B cell (primary cell): ENCODE measurements at regions not wholly inside any gene's neighbourhood (a gene's known extent, or its start where the extent isn't known, plus 50 kb on each side); places are given as distances from the start of the nearest gene placed in this dataset.
A peak's percentile ranks its signal among the peaks of the same experiment; 100 is the strongest.

Experiments
- ATAC-seq: fragments of 200-7000 bp; cut with Tn5 transposase; one replicate; pipeline ENCODE4 v1.10.0; 2021; ENCODE audit warnings: low read depth, mild to moderate bottlenecking, moderate number of reproducible peaks, moderate library complexity
- CTCF ChIA-PET: fragments of 350-600 bp; sonication (Branson Sonifier 250); formaldehyde crosslinking; loops from one replicate; lab custom pipeline; 2021; ENCODE audit warnings: antibody characterized with exemption, inconsistent platforms; lab: Charles Lee
- POLR2A ChIA-PET: fragments of 350-600 bp; sonication (Branson Sonifier 250); formaldehyde crosslinking; loops from one replicate; lab custom pipeline; 2021; ENCODE audit warnings: antibody characterized with exemption; lab: Charles Lee
- DNase-seq: peaks from one replicate; pipeline ENCODE4 v3.0.0; 2013
- H2AFZ ChIP-seq: 2 replicates; pipeline ENCODE4 v1.6.1; 2012; ENCODE audit warnings: mild to moderate bottlenecking, low read depth, low read length; ENCODE audit not compliant: insufficient read depth, poor library complexity, severe bottlenecking
- H3K27ac ChIP-seq, 2 donors: 1 replicate in 1 of 2; 2 replicates in 1 of 2; pipeline ENCODE4 v1.5.1; 2012 to 2013; ENCODE audit warnings: low read length in 2 of 2, mild to moderate bottlenecking in 2 of 2, moderate library complexity in 1 of 2
- H3K27me3 ChIP-seq, 4 experiments: fragments of 200-600 bp in 1 of 4; sonication (generic) in 1 of 4; replicated peaks in 1 of 4; 1 replicate in 2 of 4; 2 replicates in 2 of 4; pipeline versions ENCODE4 v1.6.1 to v1.7.0; 2013 to 2016; ENCODE audit warnings: low read length in 3 of 4, mild to moderate bottlenecking in 2 of 4, mixed read lengths in 1 of 4, moderate library complexity in 1 of 4; ENCODE audit not compliant: insufficient read depth in 4 of 4, control insufficient read depth in 3 of 4; ENCODE audit errors: control extremely low read depth in 1 of 4
- H3K36me3 ChIP-seq, 2 experiments: replicated peaks in 1 of 2; 1 replicate in 1 of 2; 2 replicates in 1 of 2; pipeline versions ENCODE4 v1.6.1 to v1.7.1; 2013; ENCODE audit warnings: low read length in 1 of 2; ENCODE audit not compliant: insufficient read depth in 2 of 2, control insufficient read depth in 1 of 2; ENCODE audit errors: control extremely low read depth in 1 of 2, extremely low read depth in 1 of 2
- H3K4me1 ChIP-seq, 2 donors: fragments of 200-600 bp in 1 of 2; sonication (generic) in 1 of 2; 1 replicate in 1 of 2; 2 replicates in 1 of 2; pipeline versions ENCODE4 v1.5.1 to v1.6.1; 2013 to 2017; ENCODE audit warnings: low read length in 2 of 2; ENCODE audit not compliant: control insufficient read depth in 2 of 2, insufficient read depth in 2 of 2
- H3K4me2 ChIP-seq: replicated peaks from 2 replicates; pipeline ENCODE3; 2012; ENCODE audit warnings: mild to moderate bottlenecking, low read depth, low read length; ENCODE audit not compliant: poor library complexity, severe bottlenecking
- H3K4me3 ChIP-seq, 5 experiments: fragments of 200-600 bp in 1 of 5; sonication (generic) in 1 of 5; 1 replicate in 3 of 5; 2 replicates in 2 of 5; pipeline versions ENCODE4 v1.5.1 to v1.7.0; 2011 to 2016; ENCODE audit warnings: low read length in 4 of 5, mild to moderate bottlenecking in 4 of 5, low read depth in 2 of 5, control low read depth in 1 of 5, moderate library complexity in 1 of 5; ENCODE audit not compliant: insufficient read depth in 1 of 5; ENCODE audit errors: control extremely low read depth in 1 of 5, extremely low read depth in 1 of 5
- H3K79me2 ChIP-seq: fragments of 200-600 bp; sonication (generic); one replicate; pipeline ENCODE4 v1.6.0; 2016; ENCODE audit warnings: low read length; ENCODE audit not compliant: control insufficient read depth, insufficient read depth
- H3K9ac ChIP-seq: fragments of 200-600 bp; sonication (generic); 2 replicates; pipeline ENCODE4 v1.6.1; 2017; ENCODE audit warnings: mild to moderate bottlenecking, low read length, moderate library complexity
- H3K9me3 ChIP-seq, 3 donors: one replicate each; pipeline versions ENCODE4 v1.6.1 to v1.7.1; 2013; ENCODE audit warnings: low read length in 2 of 3; ENCODE audit not compliant: control insufficient read depth in 2 of 3, insufficient read depth in 1 of 3; ENCODE audit errors: control extremely low read depth in 1 of 3
- H4K20me1 ChIP-seq: 2 replicates; pipeline ENCODE4 v1.6.0; 2012; ENCODE audit warnings: mild to moderate bottlenecking, low read length; ENCODE audit not compliant: insufficient read depth, control insufficient read depth, poor library complexity, severe bottlenecking
- H3K27ac Mint-ChIP-seq: one replicate; pipeline ENCODE4 v1.8.0; 2021; ENCODE audit warnings: mixed read lengths
- H3K27me3 Mint-ChIP-seq: one replicate; pipeline ENCODE4 v1.8.0; 2021; ENCODE audit warnings: mixed read lengths
- H3K4me1 Mint-ChIP-seq: one replicate; pipeline ENCODE4 v1.8.0; 2021; ENCODE audit warnings: mixed read lengths
- H3K4me3 Mint-ChIP-seq: one replicate; pipeline ENCODE4 v1.8.0; 2021; ENCODE audit warnings: mixed read lengths
- H3K9me3 Mint-ChIP-seq: one replicate; pipeline ENCODE4 v1.8.0; 2022; ENCODE audit warnings: mixed read lengths; ENCODE audit not compliant: insufficient read depth
- EZH2 ChIP-seq: IDR thresholded peaks from 2 replicates; pipeline ENCODE4 v1.6.1; 2012; ENCODE audit warnings: borderline replicate concordance, low read depth, mild to moderate bottlenecking, moderate library complexity, low read length; ENCODE audit not compliant: insufficient read depth, poor library complexity, severe bottlenecking
- WGBS: methylation state at CpG from one replicate; pipeline ENCODE4 v1.1.5; 2013; ENCODE audit warnings: missing lambda C conversion rate; ENCODE audit not compliant: insufficient coverage; 5-methylcytosine and 5-hydroxymethylcytosine counted together
- intact Hi-C: fragments of 100-400 bp; cut with micrococcal nuclease; formaldehyde crosslinking; loops from one replicate; pipeline ENCODE4 v1.10.0; 2022
- TF ChIP-seq, protein P1 (sequence below): fragments of 200-600 bp; IDR thresholded peaks from one replicate; pipeline ENCODE4 v1.8.0; 2022; ENCODE audit warnings: antibody characterized with exemption, mild to moderate bottlenecking

GRCh38 chr6:119463081-119463626, 113.6 kb upstream of the MAN1A1 start:
- H3K4me1 Mint-ChIP-seq = peaks cover 30% of the 10 kb centered on the region
- no peak overlapping the region for H3K27ac Mint-ChIP-seq
- DNase-seq (no peak), ATAC-seq (no peak)
- no peak overlapping the region for H3K27ac ChIP-seq
- POLR2A ChIA-PET = no interaction called here
- H3K4me1 ChIP-seq = peaks cover 22 to 25% of the 10 kb centered on the region in 2 donors
- H3K27me3 Mint-ChIP-seq = no peaks in the 10 kb centered on the region
- intact Hi-C loops = no loop called here
- H4K20me1 ChIP-seq = no peaks in the 10 kb centered on the region
- peaks cover 0 to 5% (median 3%) of the 10 kb centered on the region in 3 donors for H3K9me3 ChIP-seq
- WGBS = no CpG with 5 or more reads among the region's 4 CpGs
- peak overlapping the region; percentile 24 for H2AFZ ChIP-seq
- no peaks in the 10 kb centered on the region for H3K36me3 ChIP-seq
- no peak for TF ChIP-seq EZH2
- TF ChIP-seq, protein P1, sequence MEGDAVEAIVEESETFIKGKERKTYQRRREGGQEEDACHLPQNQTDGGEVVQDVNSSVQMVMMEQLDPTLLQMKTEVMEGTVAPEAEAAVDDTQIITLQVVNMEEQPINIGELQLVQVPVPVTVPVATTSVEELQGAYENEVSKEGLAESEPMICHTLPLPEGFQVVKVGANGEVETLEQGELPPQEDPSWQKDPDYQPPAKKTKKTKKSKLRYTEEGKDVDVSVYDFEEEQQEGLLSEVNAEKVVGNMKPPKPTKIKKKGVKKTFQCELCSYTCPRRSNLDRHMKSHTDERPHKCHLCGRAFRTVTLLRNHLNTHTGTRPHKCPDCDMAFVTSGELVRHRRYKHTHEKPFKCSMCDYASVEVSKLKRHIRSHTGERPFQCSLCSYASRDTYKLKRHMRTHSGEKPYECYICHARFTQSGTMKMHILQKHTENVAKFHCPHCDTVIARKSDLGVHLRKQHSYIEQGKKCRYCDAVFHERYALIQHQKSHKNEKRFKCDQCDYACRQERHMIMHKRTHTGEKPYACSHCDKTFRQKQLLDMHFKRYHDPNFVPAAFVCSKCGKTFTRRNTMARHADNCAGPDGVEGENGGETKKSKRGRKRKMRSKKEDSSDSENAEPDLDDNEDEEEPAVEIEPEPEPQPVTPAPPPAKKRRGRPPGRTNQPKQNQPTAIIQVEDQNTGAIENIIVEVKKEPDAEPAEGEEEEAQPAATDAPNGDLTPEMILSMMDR = no peak
- H3K9me3 Mint-ChIP-seq = peaks cover 3% of the 10 kb centered on the region
- H3K27me3 ChIP-seq = no peaks in the 10 kb centered on the region
- H3K9ac ChIP-seq = no peak overlapping the region
- H3K4me3 ChIP-seq = no peak overlapping the region
- peak overlapping the region; percentile 17 for H3K4me2 ChIP-seq
- no peaks in the 10 kb centered on the region for H3K79me2 ChIP-seq
- no peak overlapping the region for H3K4me3 Mint-ChIP-seq
- CTCF ChIA-PET = no interaction called here

GRCh38 chr6:119461187-119461586, 111.6 kb upstream of the MAN1A1 start:
- Histone ChIP-seq H3K4me3 (no peak overlapping the region), H3K9me3 (peaks cover 0 to 5% (median 3%) of the 10 kb centered on the region in 3 donors), H3K9ac (no peak overlapping the region), H3K27me3 (no peaks in the 10 kb centered on the region), H3K27ac (no peak overlapping the region), H4K20me1 (no peaks in the 10 kb centered on the region), H3K36me3 (no peaks in the 10 kb centered on the region), H3K79me2 (no peaks in the 10 kb centered on the region), H3K4me2 (no peak overlapping the region), H2AFZ (no peak overlapping the region), H3K4me1 (peaks cover 22 to 25% of the 10 kb centered on the region in 2 donors)
- ATAC-seq (no peak), DNase-seq (no peak)
- intact Hi-C loops = no loop called here
- POLR2A ChIA-PET = no interaction called here
- Mint-ChIP-seq H3K27ac (no peak overlapping the region), H3K4me1 (peaks cover 24% of the 10 kb centered on the region), H3K4me3 (no peak overlapping the region), H3K27me3 (no peaks in the 10 kb centered on the region), H3K9me3 (peaks cover 3% of the 10 kb centered on the region)
- CTCF ChIA-PET = no interaction called here
- WGBS = no CpG with 5 or more reads among the region's 1 CpG
- TF ChIP-seq EZH2 = no peak
- TF ChIP-seq, protein P1 = no peak
